ENCODE measurements at regions not wholly inside any gene's neighbourhood (a gene's known extent, or its start where the extent isn't known, plus 50 kb on each side); places are given as distances from the start of the nearest gene placed in this dataset.

DNA sequence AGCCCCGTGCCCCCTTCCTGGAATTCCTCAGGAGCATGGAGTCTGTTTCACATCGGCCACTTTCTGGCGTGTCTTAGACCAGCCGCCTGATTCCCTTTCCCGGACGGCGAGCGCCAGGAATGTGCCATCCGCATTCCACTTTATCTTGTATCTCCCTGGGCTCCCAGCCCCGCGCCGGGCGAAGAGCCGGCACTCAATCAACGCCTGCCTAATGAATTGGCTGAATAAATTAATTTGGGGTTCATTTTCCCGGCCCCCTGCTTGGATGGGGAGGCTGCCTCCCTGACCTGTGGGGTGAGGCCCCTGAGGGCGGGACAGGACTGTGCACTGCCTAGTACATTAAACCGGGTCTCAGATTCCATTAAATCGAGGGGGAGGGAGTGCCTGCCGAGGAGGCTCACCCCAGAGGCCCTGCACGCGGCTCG, 282.3 kb upstream of the TNRC6C start:
- Histone ChIP-seq H4K20me1 (ENCODE audit: low read length) (no peaks in the 10 kb centered on the region), H3K36me3 (ENCODE audit: low read depth, low read length) (no peaks in the 10 kb centered on the region), H3K27ac (ENCODE audit: low read length) (no peak overlapping the region), H2AFZ (ENCODE audit: low read length) (no peak overlapping the region), H3K27me3 (ENCODE audit: low read length) (peaks cover 81% of the 10 kb centered on the region), H3K4me1 (ENCODE audit: insufficient read depth, low read length) (no peaks in the 10 kb centered on the region), H3F3A (ENCODE audit: low read length, unreplicated experiment) (no peaks in the 10 kb centered on the region), H3K4me3 (ENCODE audit: low read length) (no peak overlapping the region), H3K9me2 (replicated peaks; ENCODE audit: low read length) (no peaks in the 10 kb centered on the region), H3K9me3 (ENCODE audit: low read length) (no peaks in the 10 kb centered on the region), H3K4me2 (ENCODE audit: low read length) (no peak overlapping the region), H3K79me2 (ENCODE audit: low read length) (no peaks in the 10 kb centered on the region), H3K9ac (ENCODE audit: low read length) (no peak overlapping the region)
- ChIA-PET POLR2A (ENCODE audit: unreplicated experiment) (no interaction called here), CTCF (no interaction called here)
- no peak for DNase-seq
- ATAC-seq = no peak
- intact Hi-C loops (cut with micrococcal nuclease) = no loop called here
- TF ChIP-seq, protein P1, sequence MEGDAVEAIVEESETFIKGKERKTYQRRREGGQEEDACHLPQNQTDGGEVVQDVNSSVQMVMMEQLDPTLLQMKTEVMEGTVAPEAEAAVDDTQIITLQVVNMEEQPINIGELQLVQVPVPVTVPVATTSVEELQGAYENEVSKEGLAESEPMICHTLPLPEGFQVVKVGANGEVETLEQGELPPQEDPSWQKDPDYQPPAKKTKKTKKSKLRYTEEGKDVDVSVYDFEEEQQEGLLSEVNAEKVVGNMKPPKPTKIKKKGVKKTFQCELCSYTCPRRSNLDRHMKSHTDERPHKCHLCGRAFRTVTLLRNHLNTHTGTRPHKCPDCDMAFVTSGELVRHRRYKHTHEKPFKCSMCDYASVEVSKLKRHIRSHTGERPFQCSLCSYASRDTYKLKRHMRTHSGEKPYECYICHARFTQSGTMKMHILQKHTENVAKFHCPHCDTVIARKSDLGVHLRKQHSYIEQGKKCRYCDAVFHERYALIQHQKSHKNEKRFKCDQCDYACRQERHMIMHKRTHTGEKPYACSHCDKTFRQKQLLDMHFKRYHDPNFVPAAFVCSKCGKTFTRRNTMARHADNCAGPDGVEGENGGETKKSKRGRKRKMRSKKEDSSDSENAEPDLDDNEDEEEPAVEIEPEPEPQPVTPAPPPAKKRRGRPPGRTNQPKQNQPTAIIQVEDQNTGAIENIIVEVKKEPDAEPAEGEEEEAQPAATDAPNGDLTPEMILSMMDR (conservative IDR thresholded peaks at IDR 0.05; ENCODE audit: low read depth, low read length) = no peak
- TF ChIP-seq EZH2 (IDR thresholded peaks at IDR 0.05; ENCODE audit: low read length, unreplicated experiment) = peak; percentile 14
- no TSS peak for BruUV-seq (replicated peaks)

DNA sequence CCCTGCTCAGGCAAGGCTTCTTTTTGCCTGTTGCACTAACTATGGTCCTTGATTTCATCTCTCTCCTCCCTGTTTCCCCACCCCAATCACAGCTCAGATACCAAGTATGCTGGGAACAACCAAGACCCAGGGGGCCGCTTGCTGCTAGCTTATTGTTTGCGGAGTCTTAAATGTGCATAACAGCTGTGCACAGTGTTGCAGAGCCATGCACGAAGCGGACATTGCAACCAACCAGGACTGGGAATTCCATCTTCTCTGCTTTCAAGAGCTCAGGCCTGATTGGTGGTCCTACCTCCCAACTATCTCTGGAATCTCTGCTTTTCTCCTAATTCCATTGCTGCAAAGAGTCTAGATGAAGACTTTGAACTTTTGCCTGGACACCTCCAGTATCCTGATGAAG, 281.3 kb upstream of the TNRC6C start:
- no peak for DNase-seq
- H3K4me1 ChIP-seq (ENCODE audit: insufficient read depth, low read length) = no peaks in the 10 kb centered on the region

DNA sequence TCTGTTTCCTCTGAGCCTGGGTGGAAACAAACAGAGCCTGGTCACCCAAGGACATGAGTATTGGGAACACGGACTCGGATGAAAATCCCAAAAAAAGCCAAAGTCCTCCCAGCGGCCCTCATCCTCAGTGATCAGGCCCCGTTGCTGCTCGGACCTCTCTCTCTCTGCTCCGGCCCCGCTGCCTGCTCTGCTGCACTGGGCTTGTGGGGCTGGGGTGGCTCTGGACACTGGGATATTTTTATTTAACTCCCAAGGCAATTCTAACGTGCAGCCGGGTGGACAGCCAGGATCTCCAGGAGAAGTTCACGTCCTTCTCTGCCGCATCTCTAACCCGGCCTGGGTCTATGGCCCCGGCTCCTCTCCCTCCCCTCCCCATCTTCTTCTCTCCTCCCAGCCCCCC, 280.9 kb upstream of the TNRC6C start:
- H3K9me2 ChIP-seq (replicated peaks; ENCODE audit: low read length) = no peaks in the 10 kb centered on the region
- CTCF ChIA-PET = no interaction called here
- H3K9me3 ChIP-seq (ENCODE audit: low read length) = no peaks in the 10 kb centered on the region
- no peak overlapping the region for H2AFZ ChIP-seq (ENCODE audit: low read length)
- no peaks in the 10 kb centered on the region for H3F3A ChIP-seq (ENCODE audit: low read length, unreplicated experiment)
- intact Hi-C loops (cut with micrococcal nuclease) = no loop called here
- ATAC-seq (no peak), DNase-seq (no peak)
- no peaks in the 10 kb centered on the region for H3K36me3 ChIP-seq (ENCODE audit: low read depth, low read length)
- H3K27ac ChIP-seq (ENCODE audit: low read length) = no peak overlapping the region
- no peak for TF ChIP-seq EZH2 (IDR thresholded peaks at IDR 0.05; ENCODE audit: low read length, unreplicated experiment)
- TF ChIP-seq, protein P1 (conservative IDR thresholded peaks at IDR 0.05; ENCODE audit: low read depth, low read length) = no peak
- no peak for TF ChIP-seq EZH2phosphoT487 (IDR thresholded peaks at IDR 0.05; ENCODE audit: borderline replicate concordance, low read length)
- H3K4me1 ChIP-seq (ENCODE audit: insufficient read depth, low read length) = no peaks in the 10 kb centered on the region
- H3K27me3 ChIP-seq (ENCODE audit: low read length) = peaks cover 74% of the 10 kb centered on the region
- H4K20me1 ChIP-seq (ENCODE audit: low read length) = no peaks in the 10 kb centered on the region
- H3K4me2 ChIP-seq (ENCODE audit: low read length) = no peak overlapping the region
- POLR2A ChIA-PET (ENCODE audit: unreplicated experiment) = no interaction called here
- H3K9ac ChIP-seq (ENCODE audit: low read length) = no peak overlapping the region
- H3K79me2 ChIP-seq (ENCODE audit: low read length) = no peaks in the 10 kb centered on the region
- H3K4me3 ChIP-seq (ENCODE audit: low read length) = no peak overlapping the region
- BruUV-seq (replicated peaks) = no TSS peak

More for the DNA sequence above, 281.3 kb upstream of the TNRC6C start:
- Histone ChIP-seq H3K4me3 (ENCODE audit: low read length) (no peak overlapping the region), H3K4me2 (ENCODE audit: low read length) (no peak overlapping the region), H3K9ac (ENCODE audit: low read length) (no peak overlapping the region), H2AFZ (ENCODE audit: low read length) (no peak overlapping the region), H4K20me1 (ENCODE audit: low read length) (no peaks in the 10 kb centered on the region), H3K36me3 (ENCODE audit: low read depth, low read length) (no peaks in the 10 kb centered on the region), H3K9me2 (replicated peaks; ENCODE audit: low read length) (no peaks in the 10 kb centered on the region), H3K79me2 (ENCODE audit: low read length) (no peaks in the 10 kb centered on the region), H3F3A (ENCODE audit: low read length, unreplicated experiment) (no peaks in the 10 kb centered on the region), H3K27ac (ENCODE audit: low read length) (no peak overlapping the region), H3K9me3 (ENCODE audit: low read length) (no peaks in the 10 kb centered on the region), H3K27me3 (ENCODE audit: low read length) (peaks cover 78% of the 10 kb centered on the region)
- intact Hi-C loops (cut with micrococcal nuclease) = no loop called here
- BruUV-seq (replicated peaks) = no TSS peak
- CTCF ChIA-PET = no interaction called here
- POLR2A ChIA-PET (ENCODE audit: unreplicated experiment) = no interaction called here
- TF ChIP-seq, protein P1 (conservative IDR thresholded peaks at IDR 0.05; ENCODE audit: low read depth, low read length) = no peak
- TF ChIP-seq EZH2phosphoT487 (IDR thresholded peaks at IDR 0.05; ENCODE audit: borderline replicate concordance, low read length) = no peak
- no peak for TF ChIP-seq EZH2 (IDR thresholded peaks at IDR 0.05; ENCODE audit: low read length, unreplicated experiment)
- no peak for ATAC-seq

Data from PC-3 (cell line).